ENCODE measurements at regions not wholly inside any gene's neighbourhood (a gene's known extent, or its start where the extent isn't known, plus 50 kb on each side); places are given as distances from the start of the nearest gene placed in this dataset.
A peak's percentile ranks its signal among the peaks of the same experiment; 100 is the strongest.

DNA sequence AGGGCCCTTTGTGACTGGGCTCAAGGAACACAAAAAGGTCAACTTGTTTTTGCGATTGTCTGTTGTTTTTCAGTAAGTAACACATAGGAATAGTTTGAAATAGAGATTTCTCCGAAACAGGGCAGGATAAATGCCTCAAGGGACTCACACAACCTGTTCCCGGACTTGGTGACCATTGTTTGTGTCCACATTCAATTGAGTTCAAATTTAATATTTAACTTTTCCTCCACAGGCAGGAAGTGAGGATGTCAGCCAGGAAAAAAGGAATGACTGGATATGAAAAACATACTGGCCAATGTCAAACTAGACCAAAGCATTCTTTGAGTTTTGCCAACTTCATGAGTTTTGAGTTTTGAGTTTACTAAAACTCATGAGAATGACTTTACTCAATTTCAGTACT, 72.7 kb downstream of the SPATA31C2 start:
- TF ChIP-seq, protein P1, sequence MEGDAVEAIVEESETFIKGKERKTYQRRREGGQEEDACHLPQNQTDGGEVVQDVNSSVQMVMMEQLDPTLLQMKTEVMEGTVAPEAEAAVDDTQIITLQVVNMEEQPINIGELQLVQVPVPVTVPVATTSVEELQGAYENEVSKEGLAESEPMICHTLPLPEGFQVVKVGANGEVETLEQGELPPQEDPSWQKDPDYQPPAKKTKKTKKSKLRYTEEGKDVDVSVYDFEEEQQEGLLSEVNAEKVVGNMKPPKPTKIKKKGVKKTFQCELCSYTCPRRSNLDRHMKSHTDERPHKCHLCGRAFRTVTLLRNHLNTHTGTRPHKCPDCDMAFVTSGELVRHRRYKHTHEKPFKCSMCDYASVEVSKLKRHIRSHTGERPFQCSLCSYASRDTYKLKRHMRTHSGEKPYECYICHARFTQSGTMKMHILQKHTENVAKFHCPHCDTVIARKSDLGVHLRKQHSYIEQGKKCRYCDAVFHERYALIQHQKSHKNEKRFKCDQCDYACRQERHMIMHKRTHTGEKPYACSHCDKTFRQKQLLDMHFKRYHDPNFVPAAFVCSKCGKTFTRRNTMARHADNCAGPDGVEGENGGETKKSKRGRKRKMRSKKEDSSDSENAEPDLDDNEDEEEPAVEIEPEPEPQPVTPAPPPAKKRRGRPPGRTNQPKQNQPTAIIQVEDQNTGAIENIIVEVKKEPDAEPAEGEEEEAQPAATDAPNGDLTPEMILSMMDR (conservative IDR thresholded peaks at IDR 0.05; ENCODE audit: low read depth, low read length): no peak
- no peak overlapping the region for H3K4me3 ChIP-seq (ENCODE audit: low read depth, low read length)
- DNase-seq (ENCODE audit: low read depth): no peak

DNA sequence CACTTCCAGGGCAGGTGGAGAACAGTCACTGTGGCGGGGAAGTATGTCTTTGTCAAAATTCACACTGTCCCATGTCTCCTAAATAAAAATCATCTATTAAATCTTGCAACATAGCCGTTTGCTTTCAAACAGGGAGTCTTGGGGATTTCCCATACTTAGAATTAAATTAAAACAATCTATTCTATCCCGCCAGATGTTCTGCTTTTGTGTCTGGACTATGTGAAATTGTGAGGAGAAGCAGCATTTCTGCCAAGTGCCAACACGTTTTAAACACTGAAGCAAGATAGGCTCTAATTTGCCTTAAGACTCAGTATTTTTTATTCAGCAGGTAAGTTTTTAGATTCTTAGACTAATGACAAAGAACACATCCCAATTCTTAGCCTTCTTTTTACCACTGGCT, 73.7 kb downstream of the SPATA31C2 start:
- no peak for DNase-seq (ENCODE audit: low read depth)
- no peak overlapping the region for H3K4me3 ChIP-seq (ENCODE audit: low read depth, low read length)
- TF ChIP-seq, protein P1 (conservative IDR thresholded peaks at IDR 0.05; ENCODE audit: low read depth, low read length): no peak

DNA sequence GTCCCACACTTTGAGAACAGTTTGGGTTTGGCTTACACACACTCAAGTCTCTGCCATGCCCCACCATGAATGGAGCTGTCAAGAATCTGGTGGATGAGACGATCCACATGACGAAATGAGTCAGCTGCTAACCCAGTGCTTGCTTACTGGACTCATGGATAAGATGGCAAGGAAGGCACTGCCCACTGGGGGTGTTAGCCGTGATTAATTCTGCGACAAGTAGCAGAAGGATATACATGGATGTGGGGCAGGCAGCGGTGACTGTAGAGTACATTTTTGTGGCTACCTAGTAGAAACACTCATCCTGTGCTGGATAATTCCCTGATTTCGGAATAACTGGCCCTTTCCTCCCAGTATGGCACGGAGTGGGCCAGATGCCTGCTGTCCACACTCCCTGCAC, 77.5 kb downstream of the SPATA31C2 start:
- DNase-seq (ENCODE audit: low read depth): no peak
- TF ChIP-seq, protein P1 (conservative IDR thresholded peaks at IDR 0.05; ENCODE audit: low read depth, low read length): no peak
- no peak overlapping the region for H3K4me3 ChIP-seq (ENCODE audit: low read depth, low read length)

DNA sequence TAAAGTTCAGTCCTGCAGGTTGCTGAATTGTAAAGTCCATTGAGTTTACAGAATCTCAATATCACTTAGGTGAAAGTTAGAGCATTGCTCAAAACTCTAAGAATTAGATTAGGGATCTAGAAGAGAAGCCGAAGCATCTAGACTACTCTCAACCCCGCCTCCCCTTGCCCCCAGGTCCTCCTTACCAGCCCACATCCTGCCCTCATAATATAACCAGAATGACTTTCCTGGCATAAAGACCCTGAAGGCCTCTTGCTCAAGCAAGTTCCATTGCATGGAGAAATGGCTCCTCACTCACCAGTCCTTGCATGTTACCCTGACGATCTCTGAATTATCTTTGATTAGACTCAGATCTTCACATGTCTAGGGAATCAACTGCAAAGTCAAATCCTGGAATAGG, 78.8 kb downstream of the SPATA31C2 start:
- no peak for DNase-seq (ENCODE audit: low read depth)
- no peak overlapping the region for H3K4me3 ChIP-seq (ENCODE audit: low read depth, low read length)
- TF ChIP-seq, protein P1 (conservative IDR thresholded peaks at IDR 0.05; ENCODE audit: low read depth, low read length): no peak

DNA sequence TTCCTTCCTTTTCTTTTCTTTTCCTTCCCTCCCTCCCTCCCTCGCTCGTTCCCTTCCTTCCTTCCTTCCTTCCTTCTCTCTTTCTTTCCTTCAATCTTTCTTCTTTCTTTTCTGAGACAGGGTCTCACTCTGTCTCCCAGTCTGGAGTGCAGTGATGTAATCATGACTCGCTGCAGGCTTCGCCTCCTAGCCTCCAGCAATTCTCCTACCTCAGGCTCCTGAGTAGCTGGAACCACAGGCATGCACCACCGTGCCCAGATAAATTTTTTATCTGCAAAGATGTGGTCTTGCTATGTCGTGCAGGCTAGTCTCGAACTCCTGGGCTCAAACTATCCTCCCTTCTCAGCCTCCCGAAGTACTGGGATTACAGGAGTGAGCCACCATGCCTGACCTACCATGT, 81.4 kb downstream of the SPATA31C2 start:
- H3K4me3 ChIP-seq (ENCODE audit: low read depth, low read length): no peak overlapping the region
- TF ChIP-seq, protein P1 (conservative IDR thresholded peaks at IDR 0.05; ENCODE audit: low read depth, low read length): no peak
- DNase-seq (ENCODE audit: low read depth): peak; percentile 25

DNA sequence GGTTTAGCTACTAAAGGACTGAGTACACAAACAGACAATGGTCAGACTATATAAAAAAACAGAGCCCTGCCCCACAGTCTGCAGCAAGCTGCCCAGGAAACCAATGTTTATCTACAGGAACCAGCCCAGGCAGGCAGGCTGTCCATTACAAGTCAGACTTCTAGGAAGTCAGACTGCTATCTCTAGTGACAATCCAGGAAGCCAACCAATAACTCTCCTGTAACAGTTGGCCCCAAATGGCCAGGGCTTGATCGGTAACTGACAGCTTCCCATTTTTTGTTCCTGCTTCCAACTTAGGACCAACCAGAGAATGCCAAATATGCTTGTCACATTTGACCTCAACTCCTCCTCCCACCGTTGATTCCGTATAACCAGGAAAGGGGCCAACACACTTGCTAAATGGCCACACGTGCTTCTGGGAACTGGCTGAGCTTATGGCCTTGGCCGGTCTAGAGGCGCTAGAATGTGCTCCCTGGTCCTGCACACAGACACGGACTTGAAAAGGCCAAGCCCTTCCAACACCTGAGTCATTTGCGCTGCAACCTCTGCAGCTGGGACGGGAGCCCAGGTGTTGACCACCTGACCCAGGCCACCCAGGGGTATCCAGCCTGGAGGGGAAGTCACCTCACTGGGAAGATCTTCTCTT, 79.6 kb upstream of the CDK20 start:
- TF ChIP-seq, protein P1 (conservative IDR thresholded peaks at IDR 0.05; ENCODE audit: low read depth, low read length): no peak
- no peak for DNase-seq (ENCODE audit: low read depth)
- no peak overlapping the region for H3K4me3 ChIP-seq (ENCODE audit: low read depth, low read length)

DNA sequence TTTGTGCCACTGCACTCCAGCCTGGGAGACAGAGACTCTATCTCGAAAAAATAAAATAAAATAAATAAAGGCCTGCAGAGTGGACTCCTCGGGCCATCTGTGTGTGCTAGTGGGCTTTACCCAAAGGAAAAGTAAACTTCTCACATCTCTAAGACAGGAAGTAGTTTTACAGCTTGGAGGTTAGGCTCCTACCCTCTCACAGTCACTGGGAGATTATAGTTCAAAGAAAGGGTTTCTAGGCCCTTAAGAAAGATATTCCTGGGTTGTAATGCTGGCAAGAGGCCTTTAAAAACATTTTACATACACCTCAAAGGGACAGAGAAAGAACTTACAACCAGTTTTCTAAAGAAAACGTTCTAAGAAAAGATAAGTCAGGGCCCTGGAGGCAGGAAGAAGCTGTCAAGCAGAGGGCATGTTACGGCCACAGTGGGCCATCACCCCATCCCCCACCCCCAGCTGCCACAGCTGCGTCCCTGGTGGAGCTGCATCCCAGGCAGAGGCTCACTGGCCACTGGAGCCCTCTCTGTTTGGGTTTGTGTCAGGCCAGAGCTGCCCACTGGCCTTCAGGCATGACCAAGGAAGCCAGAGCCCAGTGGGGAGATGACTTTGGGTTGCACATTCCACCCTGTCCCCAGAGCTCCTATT, 78.1 kb upstream of the CDK20 start:
- no peak for DNase-seq (ENCODE audit: low read depth)
- H3K4me3 ChIP-seq (ENCODE audit: low read depth, low read length): no peak overlapping the region
- TF ChIP-seq, protein P1 (conservative IDR thresholded peaks at IDR 0.05; ENCODE audit: low read depth, low read length): no peak

Data from epithelial cell of proximal tubule (primary cell).